ENCODE measurements at regions not wholly inside any gene's neighbourhood (a gene's known extent, or its start where the extent isn't known, plus 50 kb on each side); places are given as distances from the start of the nearest gene placed in this dataset.

DNA sequence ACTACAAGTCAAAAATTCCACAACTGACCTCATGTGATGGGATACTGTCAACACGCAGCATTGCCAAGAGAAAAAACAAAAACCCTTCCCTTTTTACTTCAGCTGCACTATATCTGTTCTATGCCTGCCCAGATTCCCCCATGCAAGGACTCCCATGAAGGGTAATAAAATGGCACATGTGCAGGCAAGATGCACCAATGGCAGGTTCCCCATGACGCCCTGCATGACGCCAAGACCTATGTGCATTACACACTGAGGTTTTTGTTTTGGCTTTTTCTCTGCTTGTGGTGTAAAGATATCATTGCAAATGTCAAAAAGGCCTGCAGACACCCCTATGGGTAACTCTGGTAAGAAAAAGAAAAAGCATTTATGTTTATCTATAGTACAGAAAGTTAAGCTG is 403.4 kb downstream of the HDGFL1 start:
- Histone ChIP-seq H3K9ac (ENCODE audit: insufficient read length) (no peak overlapping the region), H3K27ac (no peak overlapping the region), H3K9me3 (ENCODE audit: low read depth, low read length) (no peaks in the 10 kb centered on the region), H3K36me3 (ENCODE audit: insufficient read depth, low read length) (no peaks in the 10 kb centered on the region), H3K4me3 (no peak overlapping the region)
- TF ChIP-seq POLR2AphosphoS5 (IDR thresholded peaks at IDR 0.05; ENCODE audit: borderline replicate concordance, low read depth, low read length) (no peak), EZH2 (IDR thresholded peaks at IDR 0.05) (no peak), FOXP2 (optimal IDR thresholded peaks at IDR 0.05; ENCODE audit: control extremely low read depth, extremely low read length, insufficient read depth) (no peak)
- no peak for DNase-seq (ENCODE audit: low read depth, low spot score)

DNA sequence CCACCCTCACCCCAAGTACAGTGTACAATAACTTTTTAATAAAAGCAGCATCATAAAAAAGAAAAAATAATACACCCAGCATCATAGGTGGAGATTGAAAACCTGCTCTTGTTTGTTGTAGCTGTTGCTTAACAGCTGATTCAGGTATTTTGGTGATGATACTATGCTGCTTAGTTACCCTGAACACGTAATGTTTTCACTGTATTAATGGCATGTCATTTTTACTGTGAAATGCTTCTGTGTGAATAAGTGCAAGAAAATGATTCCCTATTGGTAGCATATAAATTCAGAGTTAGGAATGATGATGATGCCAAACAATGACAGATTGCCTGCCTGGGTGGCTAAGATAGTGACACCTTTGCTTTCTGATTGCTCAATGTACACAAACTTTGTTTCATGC is 405.7 kb downstream of the HDGFL1 start:
- TF ChIP-seq EZH2 (IDR thresholded peaks at IDR 0.05), result no peak
- TF ChIP-seq POLR2AphosphoS5 (IDR thresholded peaks at IDR 0.05; ENCODE audit: borderline replicate concordance, low read depth, low read length), result no peak
- TF ChIP-seq FOXP2 (optimal IDR thresholded peaks at IDR 0.05; ENCODE audit: control extremely low read depth, extremely low read length, insufficient read depth), result no peak
- DNase-seq (ENCODE audit: low read depth, low spot score), result no peak
- H3K9ac ChIP-seq (ENCODE audit: insufficient read length), result no peak overlapping the region

DNA sequence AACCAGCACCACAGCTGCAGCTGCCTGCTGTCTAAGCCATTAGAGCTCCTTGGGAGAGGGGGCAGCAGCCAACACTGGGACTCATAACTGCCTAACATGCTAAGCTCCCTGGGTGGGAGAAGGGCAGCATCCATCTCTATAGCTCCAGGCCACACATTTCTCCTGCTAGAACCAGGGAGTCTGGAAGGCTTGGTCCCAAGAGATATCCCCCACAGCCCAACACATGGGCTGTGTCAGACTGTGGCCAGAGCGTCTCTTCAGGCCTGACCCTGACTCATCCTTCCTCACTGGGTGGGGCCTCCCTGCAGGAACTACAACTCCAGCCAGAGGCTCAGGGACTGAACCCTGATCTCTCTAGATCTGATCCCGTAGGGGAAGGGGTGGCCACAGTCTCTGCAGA is 411.1 kb downstream of the HDGFL1 start:
- no peak for DNase-seq (ENCODE audit: low read depth, low spot score)
- Histone ChIP-seq H3K4me3 (no peak overlapping the region), H3K9me3 (ENCODE audit: low read depth, low read length) (no peaks in the 10 kb centered on the region), H3K27ac (no peak overlapping the region), H3K36me3 (ENCODE audit: insufficient read depth, low read length) (no peaks in the 10 kb centered on the region), H3K9ac (ENCODE audit: insufficient read length) (no peak overlapping the region)
- TF ChIP-seq EZH2 (IDR thresholded peaks at IDR 0.05) (no peak), FOXP2 (optimal IDR thresholded peaks at IDR 0.05; ENCODE audit: control extremely low read depth, extremely low read length, insufficient read depth) (no peak), POLR2AphosphoS5 (IDR thresholded peaks at IDR 0.05; ENCODE audit: borderline replicate concordance, low read depth, low read length) (no peak)

More for the DNA sequence above, 405.7 kb downstream of the HDGFL1 start:
- Histone ChIP-seq H3K4me3 (no peak overlapping the region), H3K9me3 (ENCODE audit: low read depth, low read length) (no peaks in the 10 kb centered on the region), H3K27ac (no peak overlapping the region), H3K36me3 (ENCODE audit: insufficient read depth, low read length) (no peaks in the 10 kb centered on the region)

DNA sequence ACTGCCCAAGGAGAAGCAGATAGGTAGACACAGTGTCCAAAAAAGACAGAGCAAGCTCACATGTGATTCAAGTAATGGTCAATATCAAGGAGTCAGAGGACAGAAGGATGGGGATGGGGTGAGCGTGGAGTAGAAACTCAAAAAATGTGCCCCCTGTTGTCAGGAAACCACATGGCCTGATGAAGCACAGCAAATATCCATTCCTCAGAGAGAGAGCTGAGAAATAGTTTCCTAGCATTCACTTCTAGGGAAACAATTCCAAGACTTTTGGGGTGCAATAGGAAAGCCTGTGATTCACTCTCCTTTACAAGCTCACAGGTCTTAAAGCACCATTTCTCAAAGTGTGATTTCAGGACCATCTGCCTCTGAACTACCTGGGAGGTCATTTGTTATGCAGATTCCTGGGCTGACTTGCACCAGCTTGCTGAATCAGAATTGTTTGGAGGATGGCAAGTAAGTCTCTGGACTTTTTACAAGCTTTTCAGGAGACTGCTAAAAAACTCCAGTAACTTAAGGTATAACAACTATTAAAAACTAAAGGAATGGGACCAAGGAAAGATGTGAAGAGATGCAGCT is 432.8 kb downstream of the HDGFL1 start:
- Histone ChIP-seq H3K9me3 (ENCODE audit: low read depth, low read length) (no peaks in the 10 kb centered on the region), H3K4me3 (no peak overlapping the region), H3K36me3 (ENCODE audit: insufficient read depth, low read length) (no peaks in the 10 kb centered on the region), H3K9ac (ENCODE audit: insufficient read length) (no peak overlapping the region), H3K27ac (no peak overlapping the region)
- DNase-seq (ENCODE audit: low read depth, low spot score), result no peak
- TF ChIP-seq POLR2AphosphoS5 (IDR thresholded peaks at IDR 0.05; ENCODE audit: borderline replicate concordance, low read depth, low read length) (no peak), EZH2 (IDR thresholded peaks at IDR 0.05) (no peak), FOXP2 (optimal IDR thresholded peaks at IDR 0.05; ENCODE audit: control extremely low read depth, extremely low read length, insufficient read depth) (no peak)

DNA sequence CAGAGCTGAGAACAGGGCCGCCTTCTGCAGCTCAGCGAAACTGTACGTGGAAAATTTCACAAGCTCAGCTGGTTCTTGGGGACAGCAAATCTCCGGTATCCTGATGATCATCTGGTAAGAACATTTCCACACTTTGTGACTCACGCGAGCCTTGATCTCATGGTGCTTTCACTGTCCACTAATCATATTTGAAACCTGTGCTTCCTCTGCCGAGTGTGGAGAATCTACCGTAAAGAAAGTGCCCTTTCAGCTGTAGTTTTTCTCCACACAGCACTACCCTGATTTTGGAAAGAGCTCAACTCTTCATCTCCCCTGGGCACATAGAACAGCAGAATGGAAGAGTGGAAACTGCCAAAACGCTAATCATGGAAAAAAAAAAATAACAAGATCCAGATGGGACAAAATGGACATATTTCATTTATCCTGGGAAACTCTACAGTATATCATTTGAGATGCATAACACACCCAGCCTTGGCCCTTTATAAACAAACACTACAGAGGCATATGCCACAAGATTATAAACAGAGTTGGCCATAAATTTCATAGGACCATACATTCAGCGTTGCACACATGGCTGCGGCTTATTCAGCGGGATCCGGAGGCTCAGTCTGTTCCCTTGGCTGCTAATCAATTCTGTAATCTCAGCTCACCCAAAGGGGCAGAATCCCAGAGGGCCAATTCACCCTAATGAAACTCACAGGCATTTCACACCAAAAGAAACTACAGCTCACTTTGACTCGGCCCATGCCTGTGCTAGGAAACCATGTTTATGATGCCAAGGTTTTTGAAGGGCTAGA is 434.5 kb downstream of the HDGFL1 start:
- H3K27ac ChIP-seq, result peak overlapping the region; percentile 40; the same call in 1 of the 2 replicates
- DNase-seq (ENCODE audit: low read depth, low spot score), result no peak

DNA sequence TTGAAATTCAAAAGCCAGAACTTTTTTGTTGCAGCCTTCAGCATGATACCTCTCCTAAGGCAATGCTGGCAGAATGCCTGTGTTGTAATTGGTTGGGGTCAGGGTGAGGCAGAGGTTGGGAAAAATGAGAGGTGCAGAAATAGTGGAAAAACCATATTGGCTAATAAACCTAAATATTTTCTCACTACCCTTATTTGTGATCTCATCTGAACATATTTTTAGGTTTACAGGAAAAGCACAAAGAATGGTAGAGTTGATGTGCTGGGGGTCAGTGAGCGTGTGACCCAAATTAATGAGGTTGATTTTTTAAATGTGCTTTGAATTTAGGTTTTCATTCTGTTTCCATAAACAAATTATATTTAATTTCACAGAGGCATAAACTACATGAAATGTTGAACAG is 437.3 kb downstream of the HDGFL1 start:
- no peak overlapping the region for H3K27ac ChIP-seq
- no peak overlapping the region for H3K9ac ChIP-seq (ENCODE audit: insufficient read length)
- H3K4me3 ChIP-seq, result no peak overlapping the region
- H3K36me3 ChIP-seq (ENCODE audit: insufficient read depth, low read length), result no peaks in the 10 kb centered on the region
- TF ChIP-seq EZH2 (IDR thresholded peaks at IDR 0.05) (no peak), FOXP2 (optimal IDR thresholded peaks at IDR 0.05; ENCODE audit: control extremely low read depth, extremely low read length, insufficient read depth) (no peak), POLR2AphosphoS5 (IDR thresholded peaks at IDR 0.05; ENCODE audit: borderline replicate concordance, low read depth, low read length) (no peak)
- no peak for DNase-seq (ENCODE audit: low read depth, low spot score)
- no peaks in the 10 kb centered on the region for H3K9me3 ChIP-seq (ENCODE audit: low read depth, low read length)

More for the DNA sequence above, 434.5 kb downstream of the HDGFL1 start:
- Histone ChIP-seq H3K36me3 (ENCODE audit: insufficient read depth, low read length) (no peaks in the 10 kb centered on the region), H3K4me3 (peak overlapping the region; percentile 60), H3K9ac (ENCODE audit: insufficient read length) (peak overlapping the region; percentile 28), H3K9me3 (ENCODE audit: low read depth, low read length) (no peaks in the 10 kb centered on the region)
- no peak for TF ChIP-seq POLR2AphosphoS5 (IDR thresholded peaks at IDR 0.05; ENCODE audit: borderline replicate concordance, low read depth, low read length)
- peak; percentile 35 for TF ChIP-seq FOXP2 (optimal IDR thresholded peaks at IDR 0.05; ENCODE audit: control extremely low read depth, extremely low read length, insufficient read depth)

DNA sequence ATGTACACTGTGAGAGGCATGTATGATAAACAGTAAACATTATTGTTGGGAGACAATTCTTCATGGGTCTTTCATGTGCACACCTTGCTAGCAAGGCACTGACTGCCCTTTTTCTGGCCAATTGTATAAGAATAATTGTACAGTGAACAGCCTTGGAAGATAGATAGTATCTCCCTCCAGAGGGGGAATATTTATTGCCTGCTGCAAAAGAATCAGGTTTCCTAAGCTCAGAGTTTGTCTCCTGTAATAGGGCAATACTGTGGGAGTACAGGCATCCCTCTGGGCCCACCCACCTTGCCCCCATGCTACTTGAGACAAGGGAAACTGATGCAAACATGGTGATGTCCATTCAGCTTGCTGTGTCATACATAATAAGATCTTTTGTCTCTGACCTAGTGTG is 442.2 kb downstream of the HDGFL1 start:
- no peak for TF ChIP-seq EZH2 (IDR thresholded peaks at IDR 0.05)
- TF ChIP-seq FOXP2 (optimal IDR thresholded peaks at IDR 0.05; ENCODE audit: control extremely low read depth, extremely low read length, insufficient read depth), result no peak
- TF ChIP-seq POLR2AphosphoS5 (IDR thresholded peaks at IDR 0.05; ENCODE audit: borderline replicate concordance, low read depth, low read length), result no peak
- no peaks in the 10 kb centered on the region for H3K9me3 ChIP-seq (ENCODE audit: low read depth, low read length)
- no peaks in the 10 kb centered on the region for H3K36me3 ChIP-seq (ENCODE audit: insufficient read depth, low read length)
- H3K27ac ChIP-seq, result no peak overlapping the region
- no peak overlapping the region for H3K4me3 ChIP-seq
- DNase-seq (ENCODE audit: low read depth, low spot score), result no peak
- no peak overlapping the region for H3K9ac ChIP-seq (ENCODE audit: insufficient read length)

DNA sequence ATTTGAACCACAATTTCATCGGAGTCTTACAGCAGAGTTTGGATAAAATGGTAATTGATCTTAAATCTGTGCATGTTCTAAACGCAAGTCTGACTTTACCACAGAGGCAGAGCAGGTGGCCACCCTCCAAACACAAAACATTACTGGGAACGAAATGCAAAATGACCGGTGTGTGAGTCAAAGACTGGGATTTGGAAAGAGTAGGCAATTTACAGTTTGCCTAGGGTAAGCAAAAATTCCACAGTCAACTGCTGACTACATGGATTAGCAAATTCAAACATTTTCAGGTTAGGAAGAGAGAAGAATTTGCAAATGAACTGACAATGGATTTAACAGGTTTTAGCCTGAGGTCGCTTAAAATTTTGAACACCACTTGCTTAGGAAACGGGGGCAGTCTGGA is 444.4 kb downstream of the HDGFL1 start:
- H3K36me3 ChIP-seq (ENCODE audit: insufficient read depth, low read length), result no peaks in the 10 kb centered on the region
- DNase-seq (ENCODE audit: low read depth, low spot score), result no peak
- no peak overlapping the region for H3K9ac ChIP-seq (ENCODE audit: insufficient read length)
- TF ChIP-seq POLR2AphosphoS5 (IDR thresholded peaks at IDR 0.05; ENCODE audit: borderline replicate concordance, low read depth, low read length) (no peak), FOXP2 (optimal IDR thresholded peaks at IDR 0.05; ENCODE audit: control extremely low read depth, extremely low read length, insufficient read depth) (no peak), EZH2 (IDR thresholded peaks at IDR 0.05) (no peak)
- no peak overlapping the region for H3K27ac ChIP-seq
- no peaks in the 10 kb centered on the region for H3K9me3 ChIP-seq (ENCODE audit: low read depth, low read length)
- H3K4me3 ChIP-seq, result no peak overlapping the region
